ENCODE measurements at regions not wholly inside any gene's neighbourhood (a gene's known extent, or its start where the extent isn't known, plus 50 kb on each side); places are given as distances from the start of the nearest gene placed in this dataset.

- peaks cover 54% of the 10 kb centered on the region for H3K4me1 Mint-ChIP-seq
- peak overlapping the region; percentile 48 for H3K27ac Mint-ChIP-seq
- H3K4me3 Mint-ChIP-seq = no peak overlapping the region
- H3K9me3 Mint-ChIP-seq = no peaks in the 10 kb centered on the region
- no peaks in the 10 kb centered on the region for H3K36me3 Mint-ChIP-seq (ENCODE audit: low read depth)
- H3K27me3 Mint-ChIP-seq (ENCODE audit: low read depth, poor library complexity) = no peaks in the 10 kb centered on the region
- TF ChIP-seq CTCF (IDR thresholded peaks at IDR 0.05) = no peak
- DNase-seq = no peak
Observed at GRCh38 chr2:455015-455705, 167.3 kb upstream of the ALKAL2 start.

GRCh38 chr2:453132-453531 lies 165.2 kb upstream of the ALKAL2 start:
- H3K27ac Mint-ChIP-seq = no peak overlapping the region
- no peak for DNase-seq
- no peak for TF ChIP-seq CTCF (IDR thresholded peaks at IDR 0.05)
- H3K27me3 Mint-ChIP-seq (ENCODE audit: low read depth, poor library complexity) = no peaks in the 10 kb centered on the region
- H3K4me3 Mint-ChIP-seq = no peak overlapping the region
- H3K36me3 Mint-ChIP-seq (ENCODE audit: low read depth) = no peaks in the 10 kb centered on the region
- no peaks in the 10 kb centered on the region for H3K9me3 Mint-ChIP-seq
- H3K4me1 Mint-ChIP-seq = peaks cover 51% of the 10 kb centered on the region

GRCh38 chr2:451495-451894 lies 163.6 kb upstream of the ALKAL2 start:
- H3K27me3 Mint-ChIP-seq (ENCODE audit: low read depth, poor library complexity) = no peaks in the 10 kb centered on the region
- TF ChIP-seq CTCF (IDR thresholded peaks at IDR 0.05) = no peak

GRCh38 chr2:449246-450067 lies 161.6 kb upstream of the ALKAL2 start:
- DNase-seq = peak; percentile 31
- peaks cover 61% of the 10 kb centered on the region for H3K4me1 Mint-ChIP-seq
- no peak overlapping the region for H3K27ac Mint-ChIP-seq
- H3K9me3 Mint-ChIP-seq = no peaks in the 10 kb centered on the region
- H3K4me3 Mint-ChIP-seq = no peak overlapping the region
- H3K27me3 Mint-ChIP-seq (ENCODE audit: low read depth, poor library complexity) = no peaks in the 10 kb centered on the region
- H3K36me3 Mint-ChIP-seq (ENCODE audit: low read depth) = no peaks in the 10 kb centered on the region
- no peak for TF ChIP-seq CTCF (IDR thresholded peaks at IDR 0.05)

More at GRCh38 chr2:451495-451894, 163.6 kb upstream of the ALKAL2 start:
- no peaks in the 10 kb centered on the region for H3K36me3 Mint-ChIP-seq (ENCODE audit: low read depth)
- no peak overlapping the region for H3K4me3 Mint-ChIP-seq
- H3K27ac Mint-ChIP-seq = no peak overlapping the region
- no peak for DNase-seq
- no peaks in the 10 kb centered on the region for H3K9me3 Mint-ChIP-seq
- H3K4me1 Mint-ChIP-seq = peaks cover 54% of the 10 kb centered on the region

- no peaks in the 10 kb centered on the region for H3K9me3 Mint-ChIP-seq
- H3K36me3 Mint-ChIP-seq (ENCODE audit: low read depth) = no peaks in the 10 kb centered on the region
- no peaks in the 10 kb centered on the region for H3K27me3 Mint-ChIP-seq (ENCODE audit: low read depth, poor library complexity)
- H3K4me1 Mint-ChIP-seq = peaks cover 65% of the 10 kb centered on the region
- H3K4me3 Mint-ChIP-seq = no peak overlapping the region
- no peak for DNase-seq
- H3K27ac Mint-ChIP-seq = peak overlapping the region; percentile 73
- TF ChIP-seq CTCF (IDR thresholded peaks at IDR 0.05) = no peak
Observed at GRCh38 chr2:447902-448665, 160.2 kb upstream of the ALKAL2 start.

All from nephron progenitor cell (in vitro differentiated cells).